SK-N-SH treated with all-trans-retinoic acid at 6 μM for 48 hours (cell line): ENCODE measurements at regions not wholly inside any gene's neighbourhood (a gene's known extent, or its start where the extent isn't known, plus 50 kb on each side); places are given as distances from the start of the nearest gene placed in this dataset.

Experiments
- ATAC-seq: fragments of 200-7000 bp; cut with Tn5 transposase; 3 replicates; pipeline ENCODE4 v1.9.1; 2020; ENCODE audit warnings: mild to moderate bottlenecking, moderate library complexity
- ARNTL ChIP-seq: fragments of 450-650 bp; formaldehyde crosslinking; IDR thresholded peaks from 2 replicates; pipeline ENCODE4 v1.5.0; 2020; ENCODE audit warnings: low read depth, mild to moderate bottlenecking, moderate library complexity, borderline replicate concordance
- BACH2 ChIP-seq: fragments of 250-450 bp; sonication (Bioruptor Pico); IDR thresholded peaks from 2 replicates; pipeline ENCODE4 v1.9.0; 2021; ENCODE audit warnings: mild to moderate bottlenecking, borderline replicate concordance
- CREB5 ChIP-seq: fragments of 250-450 bp; sonication (Bioruptor Pico); IDR thresholded peaks from 2 replicates; pipeline ENCODE4 v1.5.1; 2020; ENCODE audit warnings: low read depth, mild to moderate bottlenecking, moderate library complexity
- CSDC2 ChIP-seq: fragments of 250-450 bp; sonication (Bioruptor Pico); IDR thresholded peaks from 2 replicates; pipeline ENCODE4 v1.5.0; 2020; ENCODE audit warnings: mild to moderate bottlenecking, moderate library complexity
- CSRNP3 ChIP-seq: fragments of 250-450 bp; sonication (Bioruptor Pico); IDR thresholded peaks from 2 replicates; pipeline ENCODE4 v1.5.1; 2021; ENCODE audit warnings: mild to moderate bottlenecking, moderate library complexity
- ESRRG ChIP-seq: fragments of 250-450 bp; sonication (Bioruptor Pico); IDR thresholded peaks from 2 replicates; pipeline ENCODE4 v1.6.1; 2021; ENCODE audit warnings: mild to moderate bottlenecking
- GLIS3 ChIP-seq: fragments of 250-450 bp; sonication (Bioruptor Pico); IDR thresholded peaks from 2 replicates; pipeline ENCODE4 v1.5.0; 2020; ENCODE audit warnings: mild to moderate bottlenecking, moderate library complexity
- ISL1 ChIP-seq: fragments of 250-450 bp; sonication (Bioruptor Pico); IDR thresholded peaks from 2 replicates; pipeline ENCODE4 v2.1.2; 2022; ENCODE audit warnings: mild to moderate bottlenecking, moderate library complexity
- OSR1 ChIP-seq: fragments of 250-450 bp; sonication (Bioruptor Pico); IDR thresholded peaks from 2 replicates; pipeline ENCODE4 v1.8.0; 2022; ENCODE audit warnings: moderate library complexity, mild to moderate bottlenecking, inconsistent platforms
- POU6F1 ChIP-seq: fragments of 250-450 bp; sonication (Bioruptor Pico); IDR thresholded peaks from 2 replicates; pipeline ENCODE4 v1.8.0; 2021; ENCODE audit warnings: low read depth, mild to moderate bottlenecking, moderate library complexity, borderline replicate concordance
- PPARA ChIP-seq: fragments of 250-450 bp; sonication (Bioruptor Pico); IDR thresholded peaks from 2 replicates; pipeline ENCODE4 v1.5.0; 2020; ENCODE audit warnings: mild to moderate bottlenecking, borderline replicate concordance
- SNAI2 ChIP-seq: fragments of 250-450 bp; sonication (Bioruptor Pico); IDR thresholded peaks from 2 replicates; pipeline ENCODE4 v1.5.0; 2020; ENCODE audit warnings: mild to moderate bottlenecking, moderate library complexity
- TCF4 ChIP-seq: fragments of 250-450 bp; sonication (Bioruptor Pico); IDR thresholded peaks from 2 replicates; pipeline ENCODE4 v1.8.0; 2021; ENCODE audit warnings: mild to moderate bottlenecking, moderate library complexity, borderline replicate concordance
- TOX ChIP-seq: fragments of 250-450 bp; sonication (Bioruptor Pico); IDR thresholded peaks from 2 replicates; pipeline ENCODE4 v1.8.0; 2021; ENCODE audit warnings: mild to moderate bottlenecking, moderate library complexity, borderline replicate concordance
- TSHZ2 ChIP-seq: fragments of 250-450 bp; sonication (Bioruptor Pico); IDR thresholded peaks from 2 replicates; pipeline ENCODE4 v1.5.0; 2020; ENCODE audit warnings: mild to moderate bottlenecking, moderate library complexity
- ZC3H10 ChIP-seq: fragments of 250-450 bp; sonication (Bioruptor Pico); IDR thresholded peaks from 2 replicates; pipeline ENCODE4 v1.5.1; 2021; ENCODE audit warnings: mild to moderate bottlenecking, moderate library complexity
- ZFP3 ChIP-seq: fragments of 250-450 bp; sonication (Bioruptor Pico); IDR thresholded peaks from 2 replicates; pipeline ENCODE4 v1.5.0; 2020; ENCODE audit warnings: mild to moderate bottlenecking, moderate library complexity
- ZFP30 ChIP-seq: fragments of 450-650 bp; formaldehyde crosslinking; IDR thresholded peaks from 2 replicates; pipeline ENCODE4 v1.5.0; 2022; ENCODE audit warnings: mild to moderate bottlenecking, moderate library complexity
- ZNF565 ChIP-seq: fragments of 450-650 bp; formaldehyde crosslinking; conservative IDR thresholded peaks from 2 replicates; pipeline ENCODE4 v1.5.0; 2020; ENCODE audit warnings: low read depth, mild to moderate bottlenecking, moderate library complexity
- ZNF70 ChIP-seq: fragments of 450-650 bp; formaldehyde crosslinking; IDR thresholded peaks from 2 replicates; pipeline ENCODE4 v1.5.0; 2020; ENCODE audit warnings: mild to moderate bottlenecking, moderate library complexity
- ZNF8 ChIP-seq: fragments of 450-650 bp; formaldehyde crosslinking; IDR thresholded peaks from 2 replicates; pipeline ENCODE4 v1.5.0; 2020; ENCODE audit warnings: mild to moderate bottlenecking, moderate library complexity

GRCh38 chr19:29031216-29031615 is 181.7 kb downstream of the UQCRFS1 start:
- ATAC-seq: no peak
- no peak for TF ChIP-seq ZNF70

- no peak for ATAC-seq
- no peak for TF ChIP-seq POU6F1
- TF ChIP-seq, all 23 proteins: peak for 0
Observed at GRCh38 chr19:29029268-29029958, 183.5 kb downstream of the UQCRFS1 start.

- TF ChIP-seq BACH2 (CRISPR knock-in tag) (no peak), CREB5 (CRISPR knock-in tag) (no peak), TOX (no peak)
- no peak for ATAC-seq
Observed at GRCh38 chr19:29022599-29022998, 190.4 kb downstream of the UQCRFS1 start.

GRCh38 chr19:29022165-29022564 is 190.8 kb downstream of the UQCRFS1 start:
- TF ChIP-seq CSDC2 (CRISPR knock-in tag): no peak
- no peak for TF ChIP-seq SNAI2 (CRISPR knock-in tag)
- TF ChIP-seq TSHZ2: no peak
- TF ChIP-seq ZFP30 (CRISPR knock-in tag): no peak
- no peak for ATAC-seq

GRCh38 chr19:29021232-29021916 is 191.6 kb downstream of the UQCRFS1 start:
- TF ChIP-seq ESRRG (CRISPR knock-in tag): no peak
- TF ChIP-seq ZC3H10 (CRISPR knock-in tag): no peak
- TF ChIP-seq ZFP30 (CRISPR knock-in tag): no peak
- no peak for TF ChIP-seq TSHZ2
- no peak for TF ChIP-seq ZNF8
- no peak for TF ChIP-seq CSRNP3
- no peak for TF ChIP-seq ZFP3 (CRISPR knock-in tag)
- TF ChIP-seq SNAI2 (CRISPR knock-in tag): no peak
- TF ChIP-seq ARNTL (CRISPR knock-in tag): no peak
- no peak for TF ChIP-seq TCF4 (CRISPR knock-in tag)
- TF ChIP-seq PPARA (CRISPR knock-in tag): no peak
- TF ChIP-seq GLIS3 (CRISPR knock-in tag): no peak
- no peak for TF ChIP-seq OSR1 (CRISPR knock-in tag)
- TF ChIP-seq ZNF565 (CRISPR knock-in tag): no peak
- no peak for TF ChIP-seq CSDC2 (CRISPR knock-in tag)
- no peak for TF ChIP-seq CREB5 (CRISPR knock-in tag)
- TF ChIP-seq ZNF70: no peak
- no peak for TF ChIP-seq ISL1
- TF ChIP-seq, all 23 proteins: peak for 0

More at GRCh38 chr19:29021232-29021916, 191.6 kb downstream of the UQCRFS1 start:
- no peak for ATAC-seq
